ENCODE measurements at regions not wholly inside any gene's neighbourhood (a gene's known extent, or its start where the extent isn't known, plus 50 kb on each side); places are given as distances from the start of the nearest gene placed in this dataset.

DNA sequence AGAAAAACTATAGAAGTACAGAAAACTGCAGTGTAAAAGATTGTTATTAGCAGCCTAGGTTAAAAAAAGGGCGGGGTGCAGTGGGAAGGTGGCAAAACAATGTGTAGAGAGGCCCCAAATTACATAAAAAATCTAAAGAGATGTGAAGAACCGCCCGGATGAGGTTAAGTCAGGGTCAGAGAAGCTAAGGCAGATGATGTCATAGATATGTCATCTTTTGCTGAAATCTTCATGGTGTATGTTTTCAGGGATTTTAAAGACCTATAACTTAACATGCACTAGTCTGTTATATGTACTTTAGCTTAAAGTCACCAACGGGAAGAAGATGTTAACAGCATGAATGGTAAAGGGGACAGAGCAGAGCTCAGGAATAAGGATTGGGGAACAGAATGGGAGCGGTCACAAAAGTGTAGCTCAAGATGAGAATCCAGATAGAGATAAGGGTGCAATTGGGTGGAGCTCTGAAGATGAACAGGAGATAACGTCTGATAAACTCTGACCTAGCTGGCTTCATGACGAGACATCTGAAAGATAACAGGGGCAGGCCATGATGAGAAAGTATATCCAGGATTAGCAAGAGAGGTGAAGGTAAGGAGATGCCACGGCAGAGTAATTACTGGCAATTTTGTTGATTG lies 83.4 kb downstream of the TFAP2A start:
- TF ChIP-seq TCF12 (IDR thresholded peaks at IDR 0.05; ENCODE audit: low read depth) (no peak), TEAD4 (IDR thresholded peaks at IDR 0.05) (no peak), CREB1 (IDR thresholded peaks at IDR 0.05; ENCODE audit: low read depth) (no peak), FOXM1 (IDR thresholded peaks at IDR 0.05; ENCODE audit: borderline replicate concordance, low read depth) (no peak), NFIC (IDR thresholded peaks at IDR 0.05) (no peak)
- TF ChIP-seq, protein P1, sequence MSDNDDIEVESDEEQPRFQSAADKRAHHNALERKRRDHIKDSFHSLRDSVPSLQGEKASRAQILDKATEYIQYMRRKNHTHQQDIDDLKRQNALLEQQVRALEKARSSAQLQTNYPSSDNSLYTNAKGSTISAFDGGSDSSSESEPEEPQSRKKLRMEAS (IDR thresholded peaks at IDR 0.05) = no peak
- TF ChIP-seq, protein P2, sequence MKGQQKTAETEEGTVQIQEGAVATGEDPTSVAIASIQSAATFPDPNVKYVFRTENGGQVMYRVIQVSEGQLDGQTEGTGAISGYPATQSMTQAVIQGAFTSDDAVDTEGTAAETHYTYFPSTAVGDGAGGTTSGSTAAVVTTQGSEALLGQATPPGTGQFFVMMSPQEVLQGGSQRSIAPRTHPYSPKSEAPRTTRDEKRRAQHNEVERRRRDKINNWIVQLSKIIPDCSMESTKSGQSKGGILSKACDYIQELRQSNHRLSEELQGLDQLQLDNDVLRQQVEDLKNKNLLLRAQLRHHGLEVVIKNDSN (IDR thresholded peaks at IDR 0.05) = no peak

DNA sequence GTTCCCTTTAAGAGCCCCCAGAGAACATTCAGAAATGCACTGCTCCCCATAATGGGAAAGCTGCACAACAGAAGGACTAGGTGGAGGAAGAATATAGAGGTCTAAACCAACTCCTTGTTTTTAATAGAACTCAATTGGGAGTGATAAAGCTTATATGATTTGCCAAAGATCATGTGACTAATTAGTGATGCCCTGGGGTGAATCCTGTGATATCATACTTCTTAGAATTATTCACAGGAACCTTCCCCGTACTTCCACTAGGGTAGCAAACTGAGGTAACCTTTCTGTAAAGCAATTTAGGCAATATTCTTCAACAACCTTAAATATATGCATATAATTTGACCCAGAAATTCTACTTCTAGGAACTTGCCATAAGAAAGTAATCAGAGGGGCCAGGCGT lies 84.4 kb downstream of the TFAP2A start:
- TF ChIP-seq NFIC (IDR thresholded peaks at IDR 0.05) (no peak), RAD21 (IDR thresholded peaks at IDR 0.05; ENCODE audit: low read depth) (no peak), FOXM1 (IDR thresholded peaks at IDR 0.05; ENCODE audit: borderline replicate concordance, low read depth) (no peak), CEBPB (IDR thresholded peaks at IDR 0.05) (no peak), ZBTB7A (IDR thresholded peaks at IDR 0.05; ENCODE audit: low read depth) (no peak), TAF1 (IDR thresholded peaks at IDR 0.05; ENCODE audit: low read depth) (no peak), EGR1 (IDR thresholded peaks at IDR 0.05) (no peak), CREB1 (IDR thresholded peaks at IDR 0.05; ENCODE audit: low read depth) (no peak), TCF12 (IDR thresholded peaks at IDR 0.05; ENCODE audit: low read depth) (no peak), EP300 (IDR thresholded peaks at IDR 0.05; ENCODE audit: borderline replicate concordance) (no peak), TEAD4 (IDR thresholded peaks at IDR 0.05) (no peak), YY1 (IDR thresholded peaks at IDR 0.05; ENCODE audit: low read depth) (no peak)
- TF ChIP-seq, protein P1 (IDR thresholded peaks at IDR 0.05) = no peak
- TF ChIP-seq, protein P3, sequence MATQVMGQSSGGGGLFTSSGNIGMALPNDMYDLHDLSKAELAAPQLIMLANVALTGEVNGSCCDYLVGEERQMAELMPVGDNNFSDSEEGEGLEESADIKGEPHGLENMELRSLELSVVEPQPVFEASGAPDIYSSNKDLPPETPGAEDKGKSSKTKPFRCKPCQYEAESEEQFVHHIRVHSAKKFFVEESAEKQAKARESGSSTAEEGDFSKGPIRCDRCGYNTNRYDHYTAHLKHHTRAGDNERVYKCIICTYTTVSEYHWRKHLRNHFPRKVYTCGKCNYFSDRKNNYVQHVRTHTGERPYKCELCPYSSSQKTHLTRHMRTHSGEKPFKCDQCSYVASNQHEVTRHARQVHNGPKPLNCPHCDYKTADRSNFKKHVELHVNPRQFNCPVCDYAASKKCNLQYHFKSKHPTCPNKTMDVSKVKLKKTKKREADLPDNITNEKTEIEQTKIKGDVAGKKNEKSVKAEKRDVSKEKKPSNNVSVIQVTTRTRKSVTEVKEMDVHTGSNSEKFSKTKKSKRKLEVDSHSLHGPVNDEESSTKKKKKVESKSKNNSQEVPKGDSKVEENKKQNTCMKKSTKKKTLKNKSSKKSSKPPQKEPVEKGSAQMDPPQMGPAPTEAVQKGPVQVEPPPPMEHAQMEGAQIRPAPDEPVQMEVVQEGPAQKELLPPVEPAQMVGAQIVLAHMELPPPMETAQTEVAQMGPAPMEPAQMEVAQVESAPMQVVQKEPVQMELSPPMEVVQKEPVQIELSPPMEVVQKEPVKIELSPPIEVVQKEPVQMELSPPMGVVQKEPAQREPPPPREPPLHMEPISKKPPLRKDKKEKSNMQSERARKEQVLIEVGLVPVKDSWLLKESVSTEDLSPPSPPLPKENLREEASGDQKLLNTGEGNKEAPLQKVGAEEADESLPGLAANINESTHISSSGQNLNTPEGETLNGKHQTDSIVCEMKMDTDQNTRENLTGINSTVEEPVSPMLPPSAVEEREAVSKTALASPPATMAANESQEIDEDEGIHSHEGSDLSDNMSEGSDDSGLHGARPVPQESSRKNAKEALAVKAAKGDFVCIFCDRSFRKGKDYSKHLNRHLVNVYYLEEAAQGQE (IDR thresholded peaks at IDR 0.05; ENCODE audit: low read depth) = no peak
- TF ChIP-seq, protein P2 (IDR thresholded peaks at IDR 0.05) = no peak

DNA sequence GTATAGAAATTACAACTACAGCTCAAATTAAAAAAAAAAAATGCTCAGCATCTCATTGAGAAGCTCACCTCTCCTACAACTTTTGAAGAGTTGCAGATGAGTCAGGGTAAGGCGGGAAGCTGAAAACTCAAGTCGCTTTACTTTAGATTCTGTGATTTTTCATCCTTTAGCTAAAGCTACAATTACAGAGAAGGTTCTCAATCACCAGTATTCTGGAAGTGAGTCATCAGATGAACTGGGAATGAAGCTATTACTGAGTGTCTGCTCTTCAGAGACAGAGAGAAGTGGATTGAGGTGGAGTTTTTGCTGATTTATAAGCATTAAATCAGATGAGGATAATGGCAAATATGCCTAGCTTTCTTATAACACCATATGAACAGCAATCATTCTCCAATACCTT lies 91.9 kb downstream of the TFAP2A start:
- TF ChIP-seq, protein P1 (IDR thresholded peaks at IDR 0.05) = no peak
- no peak for TF ChIP-seq FOXM1 (IDR thresholded peaks at IDR 0.05; ENCODE audit: borderline replicate concordance, low read depth)
- TF ChIP-seq NFIC (IDR thresholded peaks at IDR 0.05) = no peak
- TF ChIP-seq TEAD4 (IDR thresholded peaks at IDR 0.05) = no peak
- TF ChIP-seq, protein P2 (IDR thresholded peaks at IDR 0.05) = no peak
- no peak for TF ChIP-seq EP300 (IDR thresholded peaks at IDR 0.05; ENCODE audit: borderline replicate concordance)
- no peak for TF ChIP-seq CREB1 (IDR thresholded peaks at IDR 0.05; ENCODE audit: low read depth)
- TF ChIP-seq RAD21 (IDR thresholded peaks at IDR 0.05; ENCODE audit: low read depth) = no peak
- no peak for TF ChIP-seq ZBTB7A (IDR thresholded peaks at IDR 0.05; ENCODE audit: low read depth)
- TF ChIP-seq CEBPB (IDR thresholded peaks at IDR 0.05) = no peak
- no peak for TF ChIP-seq TCF12 (IDR thresholded peaks at IDR 0.05; ENCODE audit: low read depth)
- TF ChIP-seq YY1 (IDR thresholded peaks at IDR 0.05; ENCODE audit: low read depth) = no peak
- no peak for TF ChIP-seq TAF1 (IDR thresholded peaks at IDR 0.05; ENCODE audit: low read depth)
- TF ChIP-seq, protein P3 (IDR thresholded peaks at IDR 0.05; ENCODE audit: low read depth) = no peak
- TF ChIP-seq EGR1 (IDR thresholded peaks at IDR 0.05) = no peak

DNA sequence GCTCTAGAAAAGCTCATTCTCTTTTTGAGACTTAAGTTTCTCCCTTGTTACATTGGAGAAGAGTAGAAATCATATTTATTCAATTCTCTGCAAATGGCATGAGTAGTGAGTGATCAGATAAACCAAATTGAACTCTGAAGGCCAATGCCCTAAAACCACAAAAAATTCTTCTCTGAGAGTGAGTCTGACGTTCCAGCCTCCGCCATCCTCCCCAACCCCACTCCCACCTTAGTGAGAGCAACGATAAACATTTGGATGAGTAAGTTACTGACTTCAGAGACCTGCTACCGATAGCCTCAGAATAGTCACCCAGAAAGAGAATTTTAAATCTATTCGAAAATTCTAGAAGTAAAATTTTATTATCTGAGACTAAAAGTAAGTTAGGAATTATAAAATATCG lies 94.6 kb downstream of the TFAP2A start:
- TF ChIP-seq, protein P2 (IDR thresholded peaks at IDR 0.05) = no peak
- TF ChIP-seq EP300 (IDR thresholded peaks at IDR 0.05; ENCODE audit: borderline replicate concordance) = no peak
- TF ChIP-seq EGR1 (IDR thresholded peaks at IDR 0.05) = no peak
- TF ChIP-seq TCF12 (IDR thresholded peaks at IDR 0.05; ENCODE audit: low read depth) = no peak
- no peak for TF ChIP-seq CREB1 (IDR thresholded peaks at IDR 0.05; ENCODE audit: low read depth)
- TF ChIP-seq YY1 (IDR thresholded peaks at IDR 0.05; ENCODE audit: low read depth) = no peak
- TF ChIP-seq FOXM1 (IDR thresholded peaks at IDR 0.05; ENCODE audit: borderline replicate concordance, low read depth) = no peak
- no peak for TF ChIP-seq ZBTB7A (IDR thresholded peaks at IDR 0.05; ENCODE audit: low read depth)
- TF ChIP-seq TEAD4 (IDR thresholded peaks at IDR 0.05) = no peak
- TF ChIP-seq RAD21 (IDR thresholded peaks at IDR 0.05; ENCODE audit: low read depth) = no peak
- no peak for TF ChIP-seq CEBPB (IDR thresholded peaks at IDR 0.05)
- TF ChIP-seq, protein P1 (IDR thresholded peaks at IDR 0.05) = no peak
- no peak for TF ChIP-seq NFIC (IDR thresholded peaks at IDR 0.05)
- TF ChIP-seq TAF1 (IDR thresholded peaks at IDR 0.05; ENCODE audit: low read depth) = no peak
- TF ChIP-seq, protein P3 (IDR thresholded peaks at IDR 0.05; ENCODE audit: low read depth) = no peak

All from Ishikawa (cell line).